Inferior parietal cortex (tissue), 1 donor: ENCODE measurements at regions not wholly inside any gene's neighbourhood (a gene's known extent, or its start where the extent isn't known, plus 50 kb on each side); places are given as distances from the start of the nearest gene placed in this dataset.

Experiments used
- DNase-seq: peaks from one replicate; pipeline ENCODE4 v3.0.0-alpha.2; 2016; ENCODE audit errors: extremely low spot score

GRCh38 chr17:5819921-5820685, 235.8 kb upstream of the NLRP1 start:
- DNase-seq: no peak

GRCh38 chr17:5820721-5821456, 236.6 kb upstream of the NLRP1 start:
- DNase-seq: no peak

GRCh38 chr17:5821803-5822202, 237.5 kb upstream of the NLRP1 start:
- no peak for DNase-seq

- no peak for DNase-seq
Measured at GRCh38 chr17:5822281-5823060, 238.2 kb upstream of the NLRP1 start.

- no peak for DNase-seq
Measured at GRCh38 chr17:5823219-5823618, 238.9 kb upstream of the NLRP1 start.

- DNase-seq: no peak
Measured at GRCh38 chr17:5825717-5826330, 241.5 kb upstream of the NLRP1 start.

GRCh38 chr17:5826384-5826783, 242.1 kb upstream of the NLRP1 start:
- no peak for DNase-seq

- DNase-seq: no peak
Measured at GRCh38 chr17:5830921-5831320, 239.3 kb upstream of the WSCD1 start.

- DNase-seq: no peak
Measured at GRCh38 chr17:5832886-5833285, 237.3 kb upstream of the WSCD1 start.

GRCh38 chr17:5837055-5837491, 233.1 kb upstream of the WSCD1 start:
- no peak for DNase-seq

GRCh38 chr17:5838661-5839300, 231.4 kb upstream of the WSCD1 start:
- peak; percentile 24 for DNase-seq

- DNase-seq: no peak
Measured at GRCh38 chr17:5840811-5841446, 229.2 kb upstream of the WSCD1 start.

GRCh38 chr17:5841862-5842261, 228.3 kb upstream of the WSCD1 start:
- DNase-seq: no peak

GRCh38 chr17:5843366-5844026, 226.7 kb upstream of the WSCD1 start:
- no peak for DNase-seq

GRCh38 chr17:5846001-5846400, 224.2 kb upstream of the WSCD1 start:
- DNase-seq: no peak

GRCh38 chr17:5854871-5855554, 215.2 kb upstream of the WSCD1 start:
- DNase-seq: no peak

GRCh38 chr17:5861246-5861645, 208.9 kb upstream of the WSCD1 start:
- no peak for DNase-seq

GRCh38 chr17:5861854-5862253, 208.3 kb upstream of the WSCD1 start:
- no peak for DNase-seq

- DNase-seq: no peak
Measured at GRCh38 chr17:5862395-5862794, 207.8 kb upstream of the WSCD1 start.
